ENCODE measurements at regions not wholly inside any gene's neighbourhood (a gene's known extent, or its start where the extent isn't known, plus 50 kb on each side); places are given as distances from the start of the nearest gene placed in this dataset.
A peak's percentile ranks its signal among the peaks of the same experiment; 100 is the strongest.
"Not testable (repeated sequence)": the region's sequence is repeated elsewhere in the genome, so short reads cannot be mapped to it uniquely, and the experiment has no call there.

DNA sequence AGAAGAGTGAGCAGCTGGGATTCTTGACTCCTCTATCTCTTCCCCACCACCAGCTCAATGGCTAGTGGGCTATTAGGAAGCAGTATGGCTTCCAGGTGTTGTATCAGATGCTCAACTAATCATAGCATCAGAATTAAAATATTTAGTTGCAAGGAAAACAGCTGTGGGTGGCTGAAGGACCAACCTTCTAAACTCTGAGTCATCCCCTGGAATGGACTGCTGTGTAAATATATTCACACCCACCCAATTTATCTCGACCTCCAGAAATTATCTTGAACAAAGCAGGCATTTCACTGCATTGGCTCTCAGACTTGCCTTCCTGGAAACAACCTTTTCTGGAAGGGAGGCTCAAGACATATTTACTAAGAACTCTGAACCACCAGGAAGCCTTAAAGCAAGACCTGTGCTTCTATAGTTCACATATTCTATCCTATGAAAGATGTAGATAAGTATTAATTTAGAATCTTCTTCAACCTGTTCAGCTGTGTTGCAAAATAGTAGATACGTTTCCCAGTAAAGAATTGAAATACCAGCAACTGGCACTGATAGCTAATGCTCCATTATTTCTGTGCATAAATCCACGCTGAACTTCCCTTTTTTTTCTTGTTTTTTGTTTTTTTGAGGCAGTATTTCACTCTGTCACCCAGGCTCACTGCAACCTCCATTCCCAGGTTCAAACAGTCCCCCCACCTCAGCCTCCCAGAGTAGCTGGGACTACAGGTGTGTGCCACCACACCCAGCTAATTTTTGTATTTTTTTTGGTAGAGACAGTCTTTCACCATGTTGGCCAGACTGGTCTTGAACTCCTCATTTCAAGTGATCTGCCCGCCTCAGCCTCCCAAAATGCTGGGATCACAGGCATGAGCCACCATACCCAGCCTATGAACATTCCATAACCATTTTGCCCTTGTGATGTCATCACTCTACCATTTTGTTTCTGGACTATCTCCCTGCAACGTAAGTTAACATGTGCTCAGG lies 56.9 kb upstream of the CD2AP start:
- H3K36me3 ChIP-seq (ENCODE audit: insufficient read depth, low read length) = no peaks in the 10 kb centered on the region
- DNase-seq = no peak
- POLR2A ChIA-PET (ENCODE audit: partially characterized antibody) = interaction anchor here (0.8 to 1.3 kb wide), 2 partner anchors 56 to 57 kb away, joined by 3 to 4 read pairs; partner anchors contain the start of gene CD2AP
- CTCF ChIA-PET (ENCODE audit: partially characterized antibody) = interaction anchor here (1.1 to 2.8 kb wide), 2 partner anchors 7 to 210 kb away, joined by 4 to 18 read pairs; no protein-coding TSS in a partner anchor
- H3K27me3 Mint-ChIP-seq = peaks cover 0 to 1% of the 10 kb centered on the region in 2 donors
- H3K4me3 ChIP-seq (ENCODE audit: low read length in 2 of 2) = no peak overlapping the region
- H3K36me3 Mint-ChIP-seq = no peaks in the 10 kb centered on the region
- no peaks in the 10 kb centered on the region for H3K27me3 ChIP-seq (ENCODE audit: insufficient read depth, low read length)
- peak overlapping the region in 2 of 7 donors; percentile 8 to 16 for H3K27ac Mint-ChIP-seq
- intact Hi-C loops (cut with micrococcal nuclease) = no loop called here
- peaks cover 0 to 5% (median 0%) of the 10 kb centered on the region in 4 donors for H3K4me1 Mint-ChIP-seq
- no peak overlapping the region for H3K27ac ChIP-seq (ENCODE audit: low read depth, low read length)
- no peaks in the 10 kb centered on the region for H3K9me3 ChIP-seq (ENCODE audit: control insufficient read depth in 1 of 2, low read length in 2 of 2)
- H3K4me3 Mint-ChIP-seq = no peak overlapping the region
- H3K4me1 ChIP-seq (ENCODE audit: insufficient read depth, low read length) = peaks cover 3% of the 10 kb centered on the region
- peaks cover 0 to under 1% (median 0%) of the 10 kb centered on the region in 8 donors for H3K9me3 Mint-ChIP-seq

DNA sequence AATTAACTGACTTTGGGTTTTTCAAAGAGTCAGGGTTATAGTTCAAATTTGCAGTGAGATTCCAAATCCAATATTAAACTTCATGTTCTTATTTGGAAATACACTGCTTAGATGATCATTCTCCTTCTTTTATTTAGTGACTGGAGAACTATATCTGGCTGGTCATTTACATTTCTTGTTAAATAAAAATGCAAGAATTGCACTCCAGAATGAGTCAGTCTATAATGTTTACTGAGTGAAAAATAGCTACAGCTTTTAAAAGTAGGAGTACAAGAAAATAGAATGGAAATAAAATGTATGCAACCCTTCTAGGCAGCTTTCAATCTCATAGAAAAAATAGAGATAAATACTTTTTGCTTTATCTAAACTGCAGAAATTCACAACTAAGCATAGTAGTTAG lies 54.5 kb upstream of the CD2AP start:
- H3K4me3 Mint-ChIP-seq = no peak overlapping the region
- Histone ChIP-seq H3K4me1 (ENCODE audit: insufficient read depth, low read length) (no peaks in the 10 kb centered on the region), H3K27ac (ENCODE audit: low read depth, low read length) (no peak overlapping the region), H3K4me3 (ENCODE audit: low read length in 2 of 2) (no peak overlapping the region), H3K36me3 (ENCODE audit: insufficient read depth, low read length) (no peaks in the 10 kb centered on the region), H3K9me3 (ENCODE audit: control insufficient read depth in 1 of 2, low read length in 2 of 2) (no peaks in the 10 kb centered on the region), H3K27me3 (ENCODE audit: insufficient read depth, low read length) (no peaks in the 10 kb centered on the region)
- peaks cover 0 to 13% (median 6%) of the 10 kb centered on the region in 8 donors for H3K9me3 Mint-ChIP-seq
- ChIA-PET POLR2A (ENCODE audit: partially characterized antibody) (no interaction called here), CTCF (ENCODE audit: partially characterized antibody) (interaction anchor here (2.8 kb wide), 1 partner anchor 9 kb away, joined by 18 read pairs; no protein-coding TSS in a partner anchor)
- no peak overlapping the region for H3K27ac Mint-ChIP-seq
- peaks cover 0 to 1% of the 10 kb centered on the region in 2 donors for H3K27me3 Mint-ChIP-seq
- no peaks in the 10 kb centered on the region for H3K4me1 Mint-ChIP-seq
- intact Hi-C loops (cut with micrococcal nuclease) = no loop called here
- no peak for DNase-seq
- H3K36me3 Mint-ChIP-seq = peaks cover 0 to 2% of the 10 kb centered on the region in 2 donors

DNA sequence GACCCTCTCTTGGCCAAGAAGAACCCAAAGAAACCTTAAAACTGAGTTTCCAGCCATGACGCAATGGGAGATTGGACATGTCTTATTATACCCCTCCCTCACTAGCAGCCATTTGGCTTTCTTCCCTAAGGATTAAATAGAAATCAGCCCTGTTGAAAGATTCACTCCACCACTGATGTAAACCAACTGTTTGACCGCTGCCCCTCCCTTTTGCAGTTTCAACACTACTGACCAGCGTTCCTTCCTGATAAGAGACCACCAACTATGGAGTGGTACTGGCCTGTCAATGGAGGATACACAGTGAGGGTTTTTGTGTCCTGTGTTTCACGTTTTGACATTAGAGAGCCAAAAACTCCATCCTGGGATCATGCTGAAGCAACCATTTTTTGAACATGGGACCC lies 53.2 kb upstream of the CD2AP start:
- POLR2A ChIA-PET (ENCODE audit: partially characterized antibody) = no interaction called here
- no peaks in the 10 kb centered on the region for H3K4me1 Mint-ChIP-seq
- intact Hi-C loops (cut with micrococcal nuclease) = no loop called here

DNA sequence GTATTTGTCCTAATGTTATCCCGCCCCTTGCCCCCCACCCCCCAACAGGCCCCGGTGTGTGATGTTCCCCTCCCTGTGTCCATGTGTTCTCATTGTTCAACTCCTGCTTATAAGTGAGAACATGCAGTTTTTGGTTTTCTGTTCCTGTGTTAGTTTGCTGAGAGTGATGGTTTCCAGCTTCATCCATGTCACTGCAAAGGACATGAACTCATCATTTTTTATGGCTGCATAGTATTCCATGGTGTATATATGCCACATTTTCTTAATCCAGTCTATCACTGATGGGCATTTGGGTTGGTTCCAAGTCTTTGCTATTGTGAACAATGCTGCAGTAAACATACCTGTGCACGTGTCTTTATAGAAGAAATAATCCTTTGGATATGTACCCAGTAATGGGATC lies 51.9 kb upstream of the CD2AP start:
- intact Hi-C loops (cut with micrococcal nuclease); H3K9me3 ChIP-seq (ENCODE audit: control insufficient read depth in 1 of 2, low read length in 2 of 2); DNase-seq; H3K36me3 ChIP-seq (ENCODE audit: insufficient read depth, low read length); H3K4me1 Mint-ChIP-seq; H3K27me3 ChIP-seq (ENCODE audit: insufficient read depth, low read length); H3K27me3 Mint-ChIP-seq; H3K36me3 Mint-ChIP-seq; POLR2A ChIA-PET (ENCODE audit: partially characterized antibody); H3K27ac Mint-ChIP-seq; H3K4me3 Mint-ChIP-seq; H3K4me1 ChIP-seq (ENCODE audit: insufficient read depth, low read length); H3K4me3 ChIP-seq (ENCODE audit: low read length in 2 of 2); CTCF ChIA-PET (ENCODE audit: partially characterized antibody); H3K27ac ChIP-seq (ENCODE audit: low read depth, low read length): not testable (repeated sequence)
- peaks cover 1 to 31% (median 23%) of the 10 kb centered on the region in 8 donors for H3K9me3 Mint-ChIP-seq

More for the DNA sequence above, 53.2 kb upstream of the CD2AP start:
- H3K27me3 Mint-ChIP-seq = peaks cover 0 to 1% of the 10 kb centered on the region in 2 donors
- H3K36me3 ChIP-seq (ENCODE audit: insufficient read depth, low read length) = no peaks in the 10 kb centered on the region
- no peak overlapping the region for H3K4me3 Mint-ChIP-seq
- H3K27ac ChIP-seq (ENCODE audit: low read depth, low read length) = no peak overlapping the region
- H3K4me1 ChIP-seq (ENCODE audit: insufficient read depth, low read length) = no peaks in the 10 kb centered on the region
- H3K36me3 Mint-ChIP-seq = peaks cover 0 to 2% of the 10 kb centered on the region in 2 donors
- H3K9me3 ChIP-seq (ENCODE audit: control insufficient read depth in 1 of 2, low read length in 2 of 2) = peaks cover 0 to 3% of the 10 kb centered on the region in 2 donors
- H3K27ac Mint-ChIP-seq = no peak overlapping the region
- no peak overlapping the region for H3K4me3 ChIP-seq (ENCODE audit: low read length in 2 of 2)
- no peak for DNase-seq
- peaks cover 0 to 19% (median 12%) of the 10 kb centered on the region in 8 donors for H3K9me3 Mint-ChIP-seq
- CTCF ChIA-PET (ENCODE audit: partially characterized antibody) = no interaction called here
- H3K27me3 ChIP-seq (ENCODE audit: insufficient read depth, low read length) = no peaks in the 10 kb centered on the region

DNA sequence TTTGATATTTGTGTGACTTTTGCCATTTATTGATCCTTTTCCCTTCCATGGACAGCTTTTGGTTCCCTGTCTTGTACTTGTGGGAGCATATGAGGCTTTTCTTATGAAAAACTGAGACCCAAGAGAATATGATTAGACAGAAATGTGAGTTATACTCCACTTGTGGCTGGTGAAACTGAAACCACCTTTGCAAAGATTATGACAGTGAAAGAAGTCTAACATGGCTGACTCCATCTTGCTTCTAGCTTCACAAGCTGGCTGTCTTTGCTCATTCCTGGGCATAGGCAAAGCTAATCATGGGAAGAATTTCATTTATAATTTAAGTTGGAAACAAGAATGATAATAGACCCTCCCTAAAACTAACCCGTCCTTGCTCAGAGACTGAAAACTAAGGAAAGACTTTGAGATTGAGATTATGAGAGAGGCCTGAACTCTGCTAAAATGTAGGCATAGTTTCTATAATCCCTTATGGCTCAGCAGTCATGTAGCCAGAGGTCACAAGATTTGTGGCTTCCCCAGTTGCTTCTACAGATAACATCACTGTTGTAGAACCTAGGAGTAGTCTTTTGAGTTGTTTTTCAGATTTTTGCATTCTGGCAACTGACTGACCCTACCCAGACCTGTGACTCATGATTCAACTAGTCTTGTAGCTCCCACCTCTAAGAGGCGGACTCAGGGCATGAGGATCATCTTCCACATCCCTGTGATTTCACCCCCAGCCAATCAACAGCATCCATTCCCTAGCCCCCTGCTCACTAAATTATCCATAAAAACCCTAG lies 50.9 kb upstream of the CD2AP start:
- no peaks in the 10 kb centered on the region for H3K36me3 ChIP-seq (ENCODE audit: insufficient read depth, low read length)
- no peaks in the 10 kb centered on the region for H3K27me3 ChIP-seq (ENCODE audit: insufficient read depth, low read length)
- Mint-ChIP-seq H3K27ac (no peak overlapping the region), H3K4me3 (no peak overlapping the region), H3K36me3 (peaks cover 3 to 10% of the 10 kb centered on the region in 2 donors), H3K27me3 (peaks cover 1 to 2% of the 10 kb centered on the region in 2 donors), H3K4me1 (no peaks in the 10 kb centered on the region), H3K9me3 (peaks cover 2 to 36% (median 29%) of the 10 kb centered on the region in 8 donors)
- H3K4me3 ChIP-seq (ENCODE audit: low read length in 2 of 2) = no peak overlapping the region
- POLR2A ChIA-PET (ENCODE audit: partially characterized antibody) = no interaction called here
- CTCF ChIA-PET (ENCODE audit: partially characterized antibody) = interaction anchor here (1.0 kb wide), 1 partner anchor 14 kb away, joined by 3 read pairs; no protein-coding TSS in a partner anchor
- H3K4me1 ChIP-seq (ENCODE audit: insufficient read depth, low read length) = no peaks in the 10 kb centered on the region
- intact Hi-C loops (cut with micrococcal nuclease) = no loop called here
- DNase-seq = no peak
- no peak overlapping the region for H3K27ac ChIP-seq (ENCODE audit: low read depth, low read length)
- peaks cover 0 to 3% of the 10 kb centered on the region in 2 donors for H3K9me3 ChIP-seq (ENCODE audit: control insufficient read depth in 1 of 2, low read length in 2 of 2)

DNA sequence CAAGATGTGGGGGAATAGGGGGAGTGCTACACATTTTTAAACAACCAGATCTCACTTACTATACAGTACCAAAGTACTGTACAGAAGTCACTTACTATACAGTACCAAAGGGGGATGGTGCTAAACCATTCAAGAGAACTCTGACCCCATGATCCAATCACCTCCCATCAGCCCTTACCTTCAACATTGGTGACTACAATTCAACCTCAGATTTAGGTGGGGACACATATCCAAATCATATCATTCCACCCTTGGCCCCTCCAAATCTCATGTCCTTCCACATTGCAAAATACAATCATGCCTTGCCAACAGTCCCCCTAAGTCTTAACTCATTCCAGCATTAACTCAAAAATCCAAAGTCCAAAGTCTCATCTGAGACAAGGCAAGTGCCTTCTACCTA lies 49.9 kb upstream of the CD2AP start:
- peaks cover 3 to 10% of the 10 kb centered on the region in 2 donors for H3K36me3 Mint-ChIP-seq

More for the DNA sequence above, 49.9 kb upstream of the CD2AP start:
- Histone ChIP-seq H3K4me3 (ENCODE audit: low read length in 2 of 2) (no peak overlapping the region), H3K27ac (ENCODE audit: low read depth, low read length) (no peak overlapping the region), H3K9me3 (ENCODE audit: control insufficient read depth in 1 of 2, low read length in 2 of 2) (peaks cover 0 to 3% of the 10 kb centered on the region in 2 donors), H3K27me3 (ENCODE audit: insufficient read depth, low read length) (no peaks in the 10 kb centered on the region), H3K36me3 (ENCODE audit: insufficient read depth, low read length) (no peaks in the 10 kb centered on the region), H3K4me1 (ENCODE audit: insufficient read depth, low read length) (no peaks in the 10 kb centered on the region)
- H3K4me3 Mint-ChIP-seq = no peak overlapping the region
- ChIA-PET CTCF (ENCODE audit: partially characterized antibody) (no interaction called here), POLR2A (ENCODE audit: partially characterized antibody) (no interaction called here)
- peaks cover 2 to 38% (median 31%) of the 10 kb centered on the region in 8 donors for H3K9me3 Mint-ChIP-seq
- no peaks in the 10 kb centered on the region for H3K4me1 Mint-ChIP-seq
- intact Hi-C loops (cut with micrococcal nuclease) = no loop called here
- peak overlapping the region in 1 of 7 donors; percentile 86 for H3K27ac Mint-ChIP-seq
- no peak for DNase-seq
- H3K27me3 Mint-ChIP-seq = peaks cover 0 to 2% of the 10 kb centered on the region in 2 donors

All from CD4-positive, alpha-beta memory T cell (primary cell).